ENCODE measurements at regions not wholly inside any gene's neighbourhood (a gene's known extent, or its start where the extent isn't known, plus 50 kb on each side); places are given as distances from the start of the nearest gene placed in this dataset.
"Not testable (repeated sequence)": the region's sequence is repeated elsewhere in the genome, so short reads cannot be mapped to it uniquely, and the experiment has no call there.

DNA sequence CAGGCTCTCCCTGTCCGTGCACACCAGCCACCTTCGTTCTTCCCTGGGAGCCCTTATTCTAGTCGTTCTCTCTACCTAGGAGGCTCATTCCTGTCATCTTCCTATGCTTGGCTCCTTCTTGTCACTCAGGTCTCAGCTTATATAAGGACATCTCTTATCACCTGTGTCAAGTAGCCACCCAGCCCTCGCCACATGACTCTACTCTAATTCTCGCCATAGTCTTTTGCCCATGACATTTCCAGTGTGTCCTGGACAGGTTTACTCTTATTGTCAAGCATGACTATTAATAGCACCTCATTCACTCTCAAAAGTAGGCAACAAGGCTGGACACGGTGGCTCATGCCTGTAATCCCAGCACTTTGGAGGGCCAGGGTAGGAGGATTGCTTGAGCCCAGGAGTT, 175.7 kb upstream of the NUDT4 start:
- DNase-seq = no peak

GRCh38 chr12:93202688-93203087, 175.0 kb upstream of the NUDT4 start:
- DNase-seq = no peak

DNA sequence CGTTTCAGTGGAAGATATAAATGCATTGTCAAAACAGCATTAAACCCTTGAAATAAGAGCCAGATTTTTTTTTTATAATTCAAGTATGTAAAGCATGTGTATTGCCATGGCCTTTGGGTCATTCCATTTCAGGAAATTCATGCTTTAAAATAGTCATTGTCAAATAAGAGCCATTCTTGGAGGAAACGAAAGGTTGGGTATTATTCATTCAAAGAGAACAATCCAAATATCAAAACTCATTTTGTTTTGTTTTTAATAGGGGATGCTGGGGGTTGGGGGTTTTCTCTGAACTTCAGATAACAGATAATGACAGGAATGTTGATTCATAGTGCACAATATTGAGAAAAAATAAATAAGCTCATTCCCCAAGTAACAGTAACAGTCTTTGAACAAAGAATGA, 174.4 kb upstream of the NUDT4 start:
- no peak for DNase-seq

DNA sequence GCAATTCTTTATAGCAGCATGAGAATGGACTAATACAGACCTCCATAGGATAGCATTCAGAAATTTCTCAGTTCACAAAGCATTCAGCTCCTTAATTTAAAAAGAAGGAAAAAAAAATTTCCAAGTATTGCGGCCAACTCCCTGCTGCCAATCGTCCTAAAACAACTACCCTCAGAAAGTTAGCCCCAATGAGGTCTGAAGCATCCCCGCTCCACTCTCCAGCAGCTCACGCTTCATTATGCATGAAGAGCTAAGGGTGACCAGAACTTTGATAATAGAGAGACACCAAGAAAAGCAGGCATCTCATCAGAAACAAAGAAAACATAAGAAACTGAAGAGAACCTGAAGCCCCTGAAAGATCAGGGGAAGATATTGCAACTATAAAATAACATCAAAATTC, 172.8 kb upstream of the NUDT4 start:
- DNase-seq = no peak

DNA sequence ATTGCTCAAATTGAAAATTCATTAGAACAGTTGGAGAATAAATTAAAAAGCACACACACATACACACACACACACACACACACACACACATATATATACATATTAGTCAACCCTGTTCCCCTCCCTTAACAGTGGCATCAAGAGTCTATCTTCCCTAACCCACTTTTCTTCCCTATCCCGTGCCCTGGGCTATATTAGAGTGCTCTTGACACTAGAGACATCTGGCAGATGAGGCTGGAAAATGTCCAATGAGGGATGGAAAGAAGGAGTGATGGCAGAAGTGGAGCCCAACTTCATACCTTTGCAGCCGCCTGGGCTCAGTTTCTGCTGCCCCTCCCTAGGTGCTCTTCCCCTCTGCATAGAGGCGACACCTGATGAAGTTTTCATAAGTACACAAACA, 172.4 kb upstream of the NUDT4 start:
- DNase-seq = no peak

DNA sequence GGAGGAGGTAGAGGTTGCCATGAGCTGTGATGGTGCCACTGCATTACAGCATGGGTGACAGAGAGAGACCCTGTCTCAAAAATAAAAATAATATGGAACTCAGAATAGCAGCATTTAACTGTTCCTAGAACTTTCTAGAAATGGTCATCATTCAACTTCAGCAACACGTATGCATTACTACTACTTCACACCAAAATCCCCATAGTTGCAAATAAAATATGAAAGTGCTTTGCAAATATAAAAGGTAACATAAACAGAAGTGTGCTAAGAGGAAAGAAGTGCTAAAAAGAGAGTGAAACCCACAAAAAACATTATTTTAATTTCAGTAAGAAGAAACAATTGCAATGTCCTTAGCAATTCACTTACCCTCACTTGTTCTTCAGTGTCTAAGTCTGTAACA, 169.7 kb upstream of the NUDT4 start:
- DNase-seq = no peak

DNA sequence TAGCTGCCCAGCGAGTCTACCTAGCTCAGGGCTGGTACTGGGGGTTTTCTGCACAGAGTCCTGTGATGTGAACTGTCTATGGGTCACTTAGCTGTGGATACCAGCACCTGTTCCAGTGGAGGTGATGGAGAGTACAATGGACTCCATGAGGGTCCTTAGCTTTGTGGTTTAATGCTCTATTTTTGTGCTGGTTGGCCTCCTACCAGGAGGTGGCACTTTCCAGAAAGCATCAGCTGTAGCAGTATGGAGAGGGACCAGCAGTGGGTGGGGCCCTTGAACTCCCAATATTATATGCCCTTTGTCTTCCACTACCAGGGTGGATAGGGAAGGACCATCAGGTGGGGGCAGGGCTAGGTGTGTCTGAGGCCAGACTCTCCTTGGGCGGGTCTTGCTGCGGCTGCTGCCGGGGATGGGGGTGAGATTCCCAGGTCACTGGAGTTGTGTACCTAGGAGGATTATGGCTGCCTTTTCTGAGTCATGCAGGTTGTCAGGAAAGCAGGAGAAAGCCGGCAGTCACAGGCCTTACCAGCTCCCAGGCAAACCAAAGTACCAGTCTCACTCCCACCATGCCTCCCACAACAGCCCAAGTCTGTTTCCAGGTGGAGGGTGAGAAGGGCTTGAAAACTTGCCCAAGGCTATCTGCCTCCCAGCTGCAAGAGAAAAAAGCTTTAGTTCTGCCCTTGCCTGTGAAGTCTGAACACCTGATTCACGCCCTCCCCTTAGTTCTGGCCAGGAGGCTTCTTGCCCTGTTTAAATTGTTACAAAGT, 163.0 kb upstream of the NUDT4 start:
- DNase-seq = no peak

- DNase-seq = no peak
Observed at GRCh38 chr12:93215290-93215678, 162.4 kb upstream of the NUDT4 start.

GRCh38 chr12:93219947-93220346, 157.8 kb upstream of the NUDT4 start:
- DNase-seq = peak in 14 of 56 donors; percentile 7 to 61 (median 30)

DNA sequence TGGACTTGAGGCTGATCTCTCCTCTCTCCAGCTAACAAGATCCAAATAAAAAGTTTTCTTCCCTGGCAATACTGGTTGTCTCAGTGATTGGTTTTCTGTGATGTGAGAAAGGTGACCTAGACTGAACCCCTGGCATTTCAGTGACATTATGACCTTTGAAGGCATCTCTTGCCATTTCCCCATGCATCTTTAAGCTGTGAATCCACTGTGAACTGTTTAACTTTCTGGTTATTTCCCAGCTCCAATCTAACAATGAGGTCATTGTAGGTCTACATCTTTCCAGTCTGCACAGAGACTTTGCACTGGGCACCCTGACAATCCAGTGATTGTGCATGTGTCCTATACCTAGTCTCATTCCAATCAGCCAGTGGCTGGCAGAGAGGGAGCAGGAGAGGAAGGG, 155.9 kb upstream of the NUDT4 start:
- DNase-seq = peak in 13 of 56 donors; percentile 2 to 25 (median 9)

DNA sequence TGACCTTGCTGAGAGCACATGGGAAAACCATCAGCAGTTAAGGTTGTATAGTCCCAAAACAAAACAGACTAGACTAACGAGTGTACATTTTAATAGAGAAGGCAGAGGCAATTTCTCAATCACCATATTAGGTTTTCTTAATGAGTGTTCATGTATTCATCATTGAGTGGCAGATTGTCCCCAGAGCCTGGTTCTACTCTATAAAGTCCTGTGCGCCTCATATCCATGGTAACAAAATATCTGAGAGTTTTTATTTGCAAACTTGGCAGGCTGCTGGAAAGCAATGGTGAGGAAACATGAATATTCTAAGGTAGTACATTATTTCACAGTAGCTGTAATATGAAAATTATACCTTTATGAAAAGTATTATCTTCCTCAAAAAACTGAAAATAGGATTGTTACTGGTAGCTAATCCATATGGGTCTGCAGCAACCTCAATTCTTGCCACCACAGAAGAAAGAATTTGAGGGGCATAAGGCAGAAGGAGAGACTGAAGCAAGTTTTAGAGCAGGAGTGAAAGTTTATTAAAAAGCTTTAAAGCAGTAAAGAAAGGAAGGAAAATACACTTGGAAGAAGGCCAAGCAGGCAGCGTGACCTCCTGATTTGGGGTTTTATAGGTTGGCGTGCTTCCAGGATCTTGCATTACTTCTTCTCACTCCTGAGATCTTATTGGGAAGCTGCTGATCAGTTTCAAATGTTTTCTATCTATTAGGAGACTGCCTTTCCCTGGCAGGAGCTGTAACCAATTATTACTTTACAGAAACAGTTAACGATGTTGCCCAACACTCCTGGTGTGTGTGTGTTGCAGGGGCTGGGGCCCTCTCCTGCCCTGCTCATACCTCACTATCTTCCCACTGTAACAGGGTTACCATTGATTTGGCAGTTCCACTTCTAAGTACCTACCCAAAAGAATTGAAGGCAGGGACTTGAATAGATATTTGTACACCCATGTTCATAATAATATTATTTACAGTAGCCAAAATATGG, 154.0 kb upstream of the NUDT4 start:
- no peak for DNase-seq

DNA sequence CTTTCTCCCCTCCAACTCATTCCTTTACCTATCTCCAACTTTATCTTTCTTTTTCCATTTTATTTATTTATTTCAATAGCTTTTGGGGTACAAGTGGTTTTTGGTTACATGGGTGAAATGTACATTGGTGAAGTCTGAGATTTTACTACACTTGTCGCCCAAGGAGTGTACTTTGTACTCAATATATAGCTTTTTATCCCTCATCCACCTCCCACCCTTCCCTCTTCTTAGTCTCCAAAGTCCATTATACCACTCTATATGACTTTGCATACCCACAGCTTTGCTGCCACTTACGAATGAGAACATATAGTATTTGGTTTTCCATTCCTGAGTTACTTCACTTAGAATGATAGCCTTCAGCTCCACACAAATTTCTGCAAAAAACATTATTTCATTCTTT, 152.6 kb upstream of the NUDT4 start:
- DNase-seq = no peak

DNA sequence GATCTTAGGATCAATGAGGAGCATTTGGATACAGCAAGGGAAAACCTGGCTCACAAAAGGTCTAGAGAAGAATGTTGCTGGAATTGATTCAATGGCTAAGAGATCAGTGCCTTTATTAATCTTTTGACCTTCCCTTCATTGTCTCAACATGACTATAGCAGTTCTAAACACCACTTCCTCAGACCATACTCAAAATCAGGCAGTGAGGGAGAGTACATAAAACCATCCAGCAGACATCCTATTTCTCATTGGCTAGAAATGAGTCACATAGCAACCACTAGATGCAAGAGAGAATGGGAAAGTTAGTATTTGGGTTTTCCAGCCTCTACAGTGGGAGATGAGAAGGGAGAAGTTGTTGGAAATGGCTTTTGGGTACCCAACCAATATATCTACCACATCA, 151.4 kb upstream of the NUDT4 start:
- DNase-seq = no peak

GRCh38 chr12:93229494-93230325, 148.0 kb upstream of the NUDT4 start:
- no peak for DNase-seq

- DNase-seq = no peak
Observed at GRCh38 chr12:93230326-93230720, 147.4 kb upstream of the NUDT4 start.

DNA sequence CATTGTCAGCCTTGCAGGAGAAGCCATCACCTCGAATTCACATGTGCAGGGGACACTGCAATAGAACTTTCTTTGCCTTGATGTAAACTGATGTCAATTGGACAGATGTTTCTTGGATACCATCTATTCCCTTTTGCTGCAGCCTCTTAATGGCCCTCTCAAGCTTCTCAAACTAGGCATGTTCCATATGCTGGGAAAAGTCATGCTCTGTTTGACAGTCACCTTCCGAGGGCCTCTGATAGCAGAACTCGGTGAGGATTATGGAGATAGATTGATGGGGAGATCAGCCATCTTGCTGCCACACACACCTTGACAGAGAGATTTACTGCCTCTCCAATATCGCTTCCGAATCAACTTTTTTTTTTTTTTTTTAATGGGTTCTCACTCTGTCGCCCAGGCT, 145.8 kb upstream of the NUDT4 start:
- no peak for DNase-seq

DNA sequence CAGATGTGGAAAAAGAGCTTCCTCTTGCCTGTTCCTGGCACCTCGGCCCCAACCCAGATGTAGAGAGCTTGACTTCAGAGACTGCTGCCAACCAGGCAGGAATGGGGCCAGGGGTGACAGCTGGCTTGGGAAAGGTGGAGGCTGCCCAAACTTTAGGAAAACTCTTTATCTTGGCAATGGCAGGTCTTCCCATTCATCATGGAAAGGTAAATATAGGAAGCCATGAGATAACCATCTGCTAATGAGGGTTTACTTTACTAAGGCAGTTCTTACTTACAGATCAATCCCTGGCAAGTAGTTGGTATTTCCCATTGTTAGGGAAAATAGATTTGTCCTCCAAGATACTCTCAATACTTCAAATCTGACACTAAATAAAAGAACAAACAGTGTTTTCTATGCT, 143.1 kb upstream of the NUDT4 start:
- DNase-seq = no peak

GRCh38 chr12:93235881-93236280, 141.8 kb upstream of the NUDT4 start:
- no peak for DNase-seq

DNA sequence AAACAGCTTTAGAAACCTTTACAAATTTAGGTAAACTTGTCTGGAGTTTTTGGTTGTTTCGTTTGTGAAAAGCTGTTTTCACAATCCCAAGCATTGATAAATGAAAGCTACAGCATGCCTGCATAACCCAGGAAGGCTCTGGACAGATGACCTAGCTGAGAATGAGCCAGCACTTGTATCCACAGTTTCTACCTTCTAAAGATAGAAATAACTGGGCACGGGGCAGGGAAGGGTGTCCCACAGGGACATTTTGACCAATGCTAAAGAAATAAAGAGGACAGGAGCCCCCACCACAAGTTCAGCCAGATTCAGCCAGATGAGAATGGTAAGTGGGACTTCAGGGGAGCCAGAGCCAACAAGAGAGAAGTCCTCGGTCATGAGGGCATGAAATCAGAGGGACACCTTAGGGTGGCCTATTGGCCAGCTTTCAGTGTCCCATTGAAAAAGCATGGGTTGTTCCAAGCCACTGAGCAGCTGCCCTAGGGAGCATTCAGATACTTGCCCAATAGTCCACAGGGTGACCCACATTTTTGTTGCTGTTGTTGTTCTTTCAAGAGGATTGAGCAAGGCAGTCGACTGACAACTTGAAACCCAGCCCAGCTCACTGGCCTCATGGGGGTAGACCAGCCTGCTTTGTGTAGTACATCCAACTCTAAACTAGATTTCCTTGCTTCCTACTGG, 140.3 kb upstream of the NUDT4 start:
- DNase-seq = peak in 2 of 56 donors; percentile 1 to 2

DNA sequence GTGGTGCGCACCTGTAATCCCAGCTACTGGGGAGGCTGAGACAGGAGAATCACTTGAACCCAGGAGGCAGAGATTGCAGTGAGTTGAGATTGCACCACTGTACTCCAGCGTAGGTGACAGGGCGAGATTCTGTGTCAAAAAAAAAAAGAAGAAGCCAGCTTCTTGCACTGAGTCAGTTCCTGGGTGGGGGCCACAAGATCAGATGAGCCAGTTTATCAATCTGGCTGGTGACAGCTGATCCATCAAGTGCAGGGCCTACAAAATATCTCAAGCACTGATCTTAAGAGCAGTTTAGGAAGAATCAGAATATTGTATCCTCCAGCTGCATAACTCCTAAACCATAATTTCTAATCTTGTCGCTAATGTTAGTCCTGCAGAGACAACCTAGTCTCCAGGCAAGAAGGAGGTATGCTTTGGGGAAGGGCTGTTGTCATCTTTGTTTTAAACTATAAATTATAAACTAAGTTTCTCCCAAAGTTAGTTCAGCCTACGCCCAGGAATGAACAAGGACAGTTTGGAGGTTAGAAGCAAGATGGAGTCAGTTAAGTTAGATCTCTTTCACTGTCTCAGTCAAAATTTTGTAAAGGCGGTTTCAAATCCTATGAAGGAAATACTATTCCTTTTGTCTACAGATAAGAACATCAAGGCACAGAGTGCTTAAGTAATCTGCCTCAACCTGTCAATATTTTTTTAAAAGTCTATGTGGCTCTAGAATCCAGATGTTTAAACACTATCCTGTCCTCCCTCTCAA, 139.0 kb upstream of the NUDT4 start:
- DNase-seq = not testable (repeated sequence)

Data from nucleus accumbens (tissue), 56 donors.